ENCODE measurements at regions not wholly inside any gene's neighbourhood (a gene's known extent, or its start where the extent isn't known, plus 50 kb on each side); places are given as distances from the start of the nearest gene placed in this dataset.

DNA sequence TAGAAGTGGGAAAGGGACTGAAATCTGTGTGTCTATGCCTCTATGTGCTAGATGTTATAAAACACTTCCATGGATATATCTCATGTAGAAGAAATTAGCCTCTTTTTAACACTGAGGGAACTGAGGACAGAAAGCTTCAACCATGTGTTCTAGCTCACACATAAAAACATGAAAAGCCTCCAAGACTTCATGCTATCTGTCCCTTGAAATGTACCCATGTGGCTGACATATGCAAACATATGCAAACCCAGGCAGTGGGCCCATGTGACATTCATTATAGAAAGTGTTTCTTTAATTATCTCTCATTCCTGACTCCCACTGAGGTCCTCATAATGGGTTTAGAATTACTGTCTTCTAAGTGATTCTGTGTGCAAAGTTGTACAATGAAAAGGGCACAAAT, 134.7 kb upstream of the MAF start:
- TF ChIP-seq, protein P1, sequence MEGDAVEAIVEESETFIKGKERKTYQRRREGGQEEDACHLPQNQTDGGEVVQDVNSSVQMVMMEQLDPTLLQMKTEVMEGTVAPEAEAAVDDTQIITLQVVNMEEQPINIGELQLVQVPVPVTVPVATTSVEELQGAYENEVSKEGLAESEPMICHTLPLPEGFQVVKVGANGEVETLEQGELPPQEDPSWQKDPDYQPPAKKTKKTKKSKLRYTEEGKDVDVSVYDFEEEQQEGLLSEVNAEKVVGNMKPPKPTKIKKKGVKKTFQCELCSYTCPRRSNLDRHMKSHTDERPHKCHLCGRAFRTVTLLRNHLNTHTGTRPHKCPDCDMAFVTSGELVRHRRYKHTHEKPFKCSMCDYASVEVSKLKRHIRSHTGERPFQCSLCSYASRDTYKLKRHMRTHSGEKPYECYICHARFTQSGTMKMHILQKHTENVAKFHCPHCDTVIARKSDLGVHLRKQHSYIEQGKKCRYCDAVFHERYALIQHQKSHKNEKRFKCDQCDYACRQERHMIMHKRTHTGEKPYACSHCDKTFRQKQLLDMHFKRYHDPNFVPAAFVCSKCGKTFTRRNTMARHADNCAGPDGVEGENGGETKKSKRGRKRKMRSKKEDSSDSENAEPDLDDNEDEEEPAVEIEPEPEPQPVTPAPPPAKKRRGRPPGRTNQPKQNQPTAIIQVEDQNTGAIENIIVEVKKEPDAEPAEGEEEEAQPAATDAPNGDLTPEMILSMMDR (conservative IDR thresholded peaks at IDR 0.05 in 1 of 2, IDR thresholded peaks at IDR 0.05 in 1 of 2; ENCODE audit: extremely low read depth in 1 of 2, insufficient read depth in 1 of 2, low read depth in 1 of 2, low read length in 2 of 2) = no peak
- no peak for TF ChIP-seq EZH2 (IDR thresholded peaks at IDR 0.05; ENCODE audit: borderline replicate concordance, low read length)
